Progenitor cell of endocrine pancreas (in vitro differentiated cells): ENCODE measurements at regions not wholly inside any gene's neighbourhood (a gene's known extent, or its start where the extent isn't known, plus 50 kb on each side); places are given as distances from the start of the nearest gene placed in this dataset.

ENCODE experiments used
- DNase-seq: peaks from one replicate; pipeline ENCODE4 v3.0.0; 2021; ENCODE audit warnings: low spot score; ENCODE audit not compliant: unreplicated experiment
- H3K27ac Mint-ChIP-seq: 2 replicates; pipeline ENCODE4 v1.8.0; 2021; ENCODE audit warnings: mild to moderate bottlenecking, moderate library complexity, mixed read lengths
- H3K27me3 Mint-ChIP-seq: 2 replicates; pipeline ENCODE4 v1.8.0; 2021; ENCODE audit warnings: mixed read lengths
- H3K36me3 Mint-ChIP-seq: 2 replicates; pipeline ENCODE4 v1.8.0; 2022; ENCODE audit warnings: mixed read lengths; ENCODE audit not compliant: insufficient read depth
- H3K4me1 Mint-ChIP-seq: 2 replicates; pipeline ENCODE4 v1.8.0; 2021; ENCODE audit warnings: low read depth, mixed read lengths
- H3K4me3 Mint-ChIP-seq: 2 replicates; pipeline ENCODE4 v1.8.0; 2021; ENCODE audit warnings: low read depth, mild to moderate bottlenecking, moderate library complexity, mixed read lengths
- H3K9me3 Mint-ChIP-seq: 2 replicates; pipeline ENCODE4 v1.8.0; 2021; ENCODE audit warnings: low read depth, mixed read lengths
- CTCF ChIP-seq: fragments of 200-600 bp; sonication (generic); IDR thresholded peaks from one replicate; pipeline ENCODE4 v1.5.0; 2021; ENCODE audit warnings: antibody characterized with exemption, mild to moderate bottlenecking; ENCODE audit not compliant: unreplicated experiment

- TF ChIP-seq CTCF = no peak
- Mint-ChIP-seq H3K4me3 (no peak overlapping the region), H3K27ac (no peak overlapping the region), H3K36me3 (no peaks in the 10 kb centered on the region), H3K4me1 (no peaks in the 10 kb centered on the region), H3K27me3 (no peaks in the 10 kb centered on the region), H3K9me3 (no peaks in the 10 kb centered on the region)
- no peak for DNase-seq
Measured at GRCh38 chr2:225766431-225766830, 366.9 kb downstream of the NYAP2 start.

- no peaks in the 10 kb centered on the region for H3K27me3 Mint-ChIP-seq
- no peaks in the 10 kb centered on the region for H3K9me3 Mint-ChIP-seq
- no peak for TF ChIP-seq CTCF
- no peak overlapping the region for H3K4me3 Mint-ChIP-seq
- H3K36me3 Mint-ChIP-seq = no peaks in the 10 kb centered on the region
- DNase-seq = no peak
- no peaks in the 10 kb centered on the region for H3K4me1 Mint-ChIP-seq
- H3K27ac Mint-ChIP-seq = no peak overlapping the region
Measured at GRCh38 chr2:225765820-225766219, 366.3 kb downstream of the NYAP2 start.

GRCh38 chr2:225764346-225764745 lies 364.8 kb downstream of the NYAP2 start:
- DNase-seq = no peak
- H3K27me3 Mint-ChIP-seq = no peaks in the 10 kb centered on the region
- no peak overlapping the region for H3K27ac Mint-ChIP-seq
- no peak for TF ChIP-seq CTCF
- H3K4me3 Mint-ChIP-seq = no peak overlapping the region
- H3K36me3 Mint-ChIP-seq = no peaks in the 10 kb centered on the region
- no peaks in the 10 kb centered on the region for H3K4me1 Mint-ChIP-seq
- no peaks in the 10 kb centered on the region for H3K9me3 Mint-ChIP-seq

GRCh38 chr2:225763711-225764110 lies 364.2 kb downstream of the NYAP2 start:
- H3K4me3 Mint-ChIP-seq = no peak overlapping the region
- H3K27me3 Mint-ChIP-seq = no peaks in the 10 kb centered on the region
- H3K9me3 Mint-ChIP-seq = no peaks in the 10 kb centered on the region

GRCh38 chr2:225761396-225761795 lies 361.9 kb downstream of the NYAP2 start:
- no peaks in the 10 kb centered on the region for H3K27me3 Mint-ChIP-seq
- no peak overlapping the region for H3K27ac Mint-ChIP-seq
- no peak for TF ChIP-seq CTCF
- no peaks in the 10 kb centered on the region for H3K4me1 Mint-ChIP-seq
- no peak for DNase-seq
- no peak overlapping the region for H3K4me3 Mint-ChIP-seq
- H3K9me3 Mint-ChIP-seq = no peaks in the 10 kb centered on the region
- H3K36me3 Mint-ChIP-seq = no peaks in the 10 kb centered on the region

More at GRCh38 chr2:225763711-225764110, 364.2 kb downstream of the NYAP2 start:
- Mint-ChIP-seq H3K36me3 (no peaks in the 10 kb centered on the region), H3K4me1 (no peaks in the 10 kb centered on the region), H3K27ac (no peak overlapping the region)
- no peak for DNase-seq
- TF ChIP-seq CTCF = no peak

- Mint-ChIP-seq H3K4me1 (peaks cover 1% of the 10 kb centered on the region), H3K27me3 (no peaks in the 10 kb centered on the region), H3K9me3 (no peaks in the 10 kb centered on the region), H3K4me3 (no peak overlapping the region), H3K36me3 (no peaks in the 10 kb centered on the region), H3K27ac (no peak overlapping the region)
- no peak for DNase-seq
- TF ChIP-seq CTCF = no peak
Measured at GRCh38 chr2:225757248-225757647, 357.7 kb downstream of the NYAP2 start.
